Loucy (cell line): ENCODE measurements at regions not wholly inside any gene's neighbourhood (a gene's known extent, or its start where the extent isn't known, plus 50 kb on each side); places are given as distances from the start of the nearest gene placed in this dataset.

Source experiments
- H2AFZ ChIP-seq: fragments of 200-600 bp; sonication (generic); 2 replicates; pipeline ENCODE4 v1.6.0; 2016; ENCODE audit warnings: antibody characterized with exemption, mild to moderate bottlenecking, low read length, moderate library complexity
- H3F3A ChIP-seq: fragments of 200-600 bp; 2 replicates; pipeline ENCODE4 v1.6.0; 2016; ENCODE audit warnings: antibody characterized with exemption, low read depth, mild to moderate bottlenecking
- H3K27me3 ChIP-seq: fragments of 200-600 bp; sonication (generic); 2 replicates; pipeline ENCODE4 v1.6.1; 2014; ENCODE audit warnings: low read length, mild to moderate bottlenecking; ENCODE audit not compliant: insufficient read depth, poor library complexity, severe bottlenecking
- H3K36me3 ChIP-seq: fragments of 200-600 bp; sonication (generic); 2 replicates; pipeline ENCODE4 v1.6.1; 2016; ENCODE audit warnings: low read length; ENCODE audit not compliant: insufficient read depth
- H3K4me1 ChIP-seq: fragments of 200-600 bp; sonication (generic); 2 replicates; pipeline ENCODE4 v1.5.1; 2014; ENCODE audit warnings: low read length, mild to moderate bottlenecking; ENCODE audit not compliant: insufficient read depth, poor library complexity, severe bottlenecking
- H3K4me2 ChIP-seq: fragments of 200-600 bp; sonication (generic); 2 replicates; pipeline ENCODE4 v1.6.0; 2014; ENCODE audit warnings: antibody characterized with exemption, low read length, low read depth, mild to moderate bottlenecking; ENCODE audit not compliant: poor library complexity, severe bottlenecking
- H3K4me3 ChIP-seq: fragments of 200-600 bp; sonication (generic); 2 replicates; pipeline ENCODE4 v1.5.1; 2014; ENCODE audit warnings: low read length, mild to moderate bottlenecking, mixed read lengths; ENCODE audit not compliant: poor library complexity, severe bottlenecking
- H3K79me2 ChIP-seq: fragments of 200-600 bp; sonication (generic); 2 replicates; pipeline ENCODE4 v1.6.1; 2014; ENCODE audit warnings: low read length; ENCODE audit not compliant: insufficient read depth
- H3K9ac ChIP-seq: fragments of 200-600 bp; sonication (generic); 2 replicates; pipeline ENCODE4 v1.6.0; 2014; ENCODE audit warnings: mild to moderate bottlenecking, low read depth, low read length, moderate library complexity; ENCODE audit not compliant: poor library complexity, severe bottlenecking
- H3K9me2 ChIP-seq: fragments of 200-600 bp; sonication (generic); replicated peaks from 2 replicates; pipeline ENCODE4 v1.6.1; 2016; ENCODE audit warnings: low read depth, low read length, mixed read lengths
- H3K9me3 ChIP-seq: fragments of 200-600 bp; sonication (generic); 2 replicates; pipeline ENCODE4 v1.6.1; 2014; ENCODE audit warnings: mild to moderate bottlenecking, antibody characterized with exemption, low read length, low read depth; ENCODE audit not compliant: insufficient read depth
- H4K20me1 ChIP-seq: fragments of 200-600 bp; sonication (generic); 2 replicates; pipeline ENCODE4 v1.6.0; 2014; ENCODE audit warnings: antibody characterized with exemption, low read length, mild to moderate bottlenecking; ENCODE audit not compliant: insufficient read depth, poor library complexity, severe bottlenecking
- EZH2phosphoT487 ChIP-seq: fragments of 200-600 bp; IDR thresholded peaks from 2 replicates; pipeline ENCODE4 v1.6.1; 2018; ENCODE audit warnings: antibody characterized with exemption, mild to moderate bottlenecking, moderate library complexity, borderline replicate concordance
- TF ChIP-seq, protein P1 (sequence below): fragments of 200-600 bp; sonication (generic); conservative IDR thresholded peaks from 2 replicates; pipeline ENCODE4 v1.5.1; 2014; ENCODE audit warnings: mild to moderate bottlenecking, antibody characterized with exemption, low read length

DNA sequence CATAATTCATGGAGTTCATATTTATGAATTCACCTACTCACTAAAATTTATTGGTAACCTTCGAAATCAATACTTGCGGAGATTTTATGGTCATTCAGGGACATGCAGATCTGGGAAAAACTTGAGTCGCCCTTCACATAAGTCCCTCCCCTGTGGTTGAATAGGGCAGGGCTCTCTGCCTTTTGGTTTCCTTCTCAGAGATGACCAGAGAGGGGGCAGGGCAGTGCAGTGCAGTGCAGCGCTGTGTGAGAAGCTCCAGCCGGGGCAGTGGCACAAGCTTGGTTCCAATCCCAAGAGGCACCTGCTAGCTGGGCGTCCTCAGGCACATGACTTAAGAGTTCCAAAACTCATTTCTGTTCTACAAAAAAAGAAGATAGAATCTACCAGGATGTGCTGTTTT is 274.4 kb upstream of the RAB6C start:
- Histone ChIP-seq H4K20me1 (no peaks in the 10 kb centered on the region), H3K4me3 (no peak overlapping the region), H3F3A (no peaks in the 10 kb centered on the region), H3K9me2 (no peaks in the 10 kb centered on the region), H3K27me3 (no peaks in the 10 kb centered on the region), H2AFZ (no peak overlapping the region), H3K79me2 (no peaks in the 10 kb centered on the region), H3K9ac (no peak overlapping the region), H3K9me3 (no peaks in the 10 kb centered on the region), H3K4me1 (no peaks in the 10 kb centered on the region), H3K4me2 (no peak overlapping the region), H3K36me3 (no peaks in the 10 kb centered on the region)
- no peak for TF ChIP-seq EZH2phosphoT487
- TF ChIP-seq, protein P1, sequence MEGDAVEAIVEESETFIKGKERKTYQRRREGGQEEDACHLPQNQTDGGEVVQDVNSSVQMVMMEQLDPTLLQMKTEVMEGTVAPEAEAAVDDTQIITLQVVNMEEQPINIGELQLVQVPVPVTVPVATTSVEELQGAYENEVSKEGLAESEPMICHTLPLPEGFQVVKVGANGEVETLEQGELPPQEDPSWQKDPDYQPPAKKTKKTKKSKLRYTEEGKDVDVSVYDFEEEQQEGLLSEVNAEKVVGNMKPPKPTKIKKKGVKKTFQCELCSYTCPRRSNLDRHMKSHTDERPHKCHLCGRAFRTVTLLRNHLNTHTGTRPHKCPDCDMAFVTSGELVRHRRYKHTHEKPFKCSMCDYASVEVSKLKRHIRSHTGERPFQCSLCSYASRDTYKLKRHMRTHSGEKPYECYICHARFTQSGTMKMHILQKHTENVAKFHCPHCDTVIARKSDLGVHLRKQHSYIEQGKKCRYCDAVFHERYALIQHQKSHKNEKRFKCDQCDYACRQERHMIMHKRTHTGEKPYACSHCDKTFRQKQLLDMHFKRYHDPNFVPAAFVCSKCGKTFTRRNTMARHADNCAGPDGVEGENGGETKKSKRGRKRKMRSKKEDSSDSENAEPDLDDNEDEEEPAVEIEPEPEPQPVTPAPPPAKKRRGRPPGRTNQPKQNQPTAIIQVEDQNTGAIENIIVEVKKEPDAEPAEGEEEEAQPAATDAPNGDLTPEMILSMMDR, result no peak

DNA sequence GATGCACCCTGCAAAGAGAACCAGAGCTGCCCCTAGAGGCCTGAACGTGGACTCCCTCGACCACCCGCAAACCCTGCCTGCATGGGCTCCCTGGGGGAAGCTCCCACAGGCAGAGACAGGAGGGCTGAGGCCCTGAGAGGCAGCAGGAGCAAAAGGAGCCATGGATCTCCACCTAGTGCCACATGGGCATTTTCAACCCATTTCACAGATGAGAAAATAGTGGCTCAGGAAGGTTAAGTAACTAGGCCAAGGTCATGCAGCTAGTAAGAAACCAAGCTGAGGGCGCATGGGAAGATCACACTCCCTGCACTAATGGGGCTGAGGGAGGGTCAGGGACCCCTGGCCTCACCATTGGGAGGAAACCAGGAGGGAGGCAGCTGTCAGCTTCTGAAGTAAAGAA is 271.7 kb upstream of the RAB6C start:
- H3K4me2 ChIP-seq, result no peak overlapping the region
- TF ChIP-seq EZH2phosphoT487, result no peak
- TF ChIP-seq, protein P1, result no peak
- no peaks in the 10 kb centered on the region for H4K20me1 ChIP-seq
- H3K9ac ChIP-seq, result no peak overlapping the region
- no peaks in the 10 kb centered on the region for H3K4me1 ChIP-seq
- H3K9me3 ChIP-seq, result no peaks in the 10 kb centered on the region
- H3F3A ChIP-seq, result no peaks in the 10 kb centered on the region
- H2AFZ ChIP-seq, result no peak overlapping the region
- no peaks in the 10 kb centered on the region for H3K27me3 ChIP-seq
- no peak overlapping the region for H3K4me3 ChIP-seq
- H3K79me2 ChIP-seq, result no peaks in the 10 kb centered on the region
- no peaks in the 10 kb centered on the region for H3K9me2 ChIP-seq
- H3K36me3 ChIP-seq, result no peaks in the 10 kb centered on the region

DNA sequence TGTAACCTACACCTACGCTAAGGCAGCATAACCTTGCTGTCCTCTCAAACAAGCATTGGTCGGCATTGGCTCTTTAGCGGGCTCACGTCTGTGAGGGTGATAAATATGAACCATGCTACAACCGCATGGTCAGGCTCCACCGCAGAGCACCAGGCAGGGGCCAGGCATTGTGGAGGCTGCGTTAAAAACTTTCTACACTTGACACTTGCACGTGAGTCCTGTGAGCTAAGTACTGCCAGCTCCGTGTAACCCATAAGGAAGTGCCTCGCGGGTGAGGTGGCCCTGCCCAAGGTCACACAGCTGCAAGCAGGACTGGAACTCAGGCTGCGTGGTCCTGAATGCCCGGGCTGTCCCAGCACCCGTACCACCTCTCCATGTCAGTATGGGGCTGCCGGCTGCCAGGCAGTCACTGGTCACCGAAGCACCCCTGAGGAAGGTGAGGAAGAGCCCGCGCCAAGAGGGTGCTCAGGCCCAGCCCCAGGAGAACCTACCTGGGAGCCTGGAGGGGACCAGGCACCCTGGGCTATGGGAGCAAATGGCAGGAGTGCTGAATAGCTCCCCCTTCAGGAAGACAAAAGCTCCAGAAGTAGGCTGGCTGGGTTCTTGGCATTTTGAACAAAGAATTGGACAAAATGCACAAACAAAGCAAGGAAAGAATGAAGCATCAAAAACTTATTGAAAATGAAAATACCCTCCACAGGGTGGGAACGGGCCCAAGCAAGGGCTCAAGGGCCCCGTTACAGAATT is 271.1 kb upstream of the RAB6C start:
- Histone ChIP-seq H3K4me1 (no peaks in the 10 kb centered on the region), H4K20me1 (no peaks in the 10 kb centered on the region), H3K4me3 (no peak overlapping the region), H3K9ac (no peak overlapping the region), H3K9me2 (no peaks in the 10 kb centered on the region), H2AFZ (no peak overlapping the region), H3K36me3 (no peaks in the 10 kb centered on the region), H3K79me2 (no peaks in the 10 kb centered on the region), H3K27me3 (no peaks in the 10 kb centered on the region), H3K9me3 (no peaks in the 10 kb centered on the region), H3F3A (no peaks in the 10 kb centered on the region), H3K4me2 (no peak overlapping the region)
- TF ChIP-seq EZH2phosphoT487, result no peak
- TF ChIP-seq, protein P1, result peak; percentile 34; the same call in 1 of the 2 replicates
